NCI-H1105 treated with DMSO at 0.1 percent for 48 hours (cell line): ENCODE measurements at regions not wholly inside any gene's neighbourhood (a gene's known extent, or its start where the extent isn't known, plus 50 kb on each side); places are given as distances from the start of the nearest gene placed in this dataset.
"Not testable (repeated sequence)": the region's sequence is repeated elsewhere in the genome, so short reads cannot be mapped to it uniquely, and the experiment has no call there.

ENCODE experiments used
- DNase-seq: peaks from one replicate; lab custom pipeline; 2025; lab: John Stamatoyannopoulos, UW

DNA sequence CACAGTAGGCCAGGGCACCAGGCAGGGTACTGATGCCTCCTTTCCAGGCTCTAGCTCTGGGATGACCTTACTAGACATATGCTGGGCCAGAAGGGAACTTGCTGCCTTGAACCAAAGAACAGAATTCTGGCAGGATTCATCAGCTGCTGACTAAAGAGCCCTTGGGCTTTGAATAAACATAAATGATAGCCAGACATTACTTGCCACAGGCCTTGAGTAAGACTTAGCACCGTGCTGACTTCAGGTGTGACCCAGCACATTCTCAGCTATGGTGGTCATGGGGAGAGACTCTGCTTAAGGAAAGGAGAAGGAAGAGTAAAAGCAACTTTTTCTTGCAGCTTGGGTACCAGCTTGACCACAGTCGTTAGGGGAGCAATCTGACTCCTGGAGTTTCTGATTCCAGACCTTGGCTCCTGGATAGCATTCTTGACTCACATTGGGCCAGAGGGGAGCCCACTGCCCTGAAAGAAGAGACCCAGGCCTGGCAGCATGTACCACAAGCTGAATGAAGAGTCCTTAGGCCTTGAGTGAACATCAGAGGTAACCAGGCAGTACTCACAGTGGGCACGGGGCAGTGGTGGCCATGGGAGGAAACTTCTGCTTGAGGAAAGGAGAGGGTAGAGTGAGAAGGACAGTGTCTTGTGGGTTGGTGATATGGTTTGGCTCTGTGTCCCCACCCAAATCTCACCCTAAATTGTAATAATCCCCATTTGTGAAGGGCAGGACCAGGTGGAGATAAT is 926.1 kb upstream of the SORCS1 start:
- no peak for DNase-seq

- no peak for DNase-seq
These were observed 922.0 kb upstream of the SORCS1 start for GRCh38 chr10:108086502-108086901.

DNA sequence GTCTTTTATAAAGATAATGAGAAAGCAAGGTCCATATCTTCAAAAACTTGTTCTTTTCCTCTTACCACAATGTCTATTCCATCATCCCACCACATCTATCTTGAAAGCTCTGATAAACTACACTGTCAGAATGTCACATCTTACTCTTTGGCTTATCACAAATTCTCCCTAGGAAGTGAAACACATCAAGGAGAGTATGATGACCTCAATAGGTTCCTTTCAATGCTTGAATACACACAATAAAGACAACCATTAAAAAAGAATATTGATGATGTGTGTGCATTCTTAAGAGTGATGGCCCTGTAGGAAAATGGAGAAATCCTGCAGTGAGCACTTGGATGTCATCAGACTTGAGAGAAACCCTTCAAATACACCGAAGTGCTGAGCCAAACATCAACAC is 918.1 kb upstream of the SORCS1 start:
- no peak for DNase-seq

DNA sequence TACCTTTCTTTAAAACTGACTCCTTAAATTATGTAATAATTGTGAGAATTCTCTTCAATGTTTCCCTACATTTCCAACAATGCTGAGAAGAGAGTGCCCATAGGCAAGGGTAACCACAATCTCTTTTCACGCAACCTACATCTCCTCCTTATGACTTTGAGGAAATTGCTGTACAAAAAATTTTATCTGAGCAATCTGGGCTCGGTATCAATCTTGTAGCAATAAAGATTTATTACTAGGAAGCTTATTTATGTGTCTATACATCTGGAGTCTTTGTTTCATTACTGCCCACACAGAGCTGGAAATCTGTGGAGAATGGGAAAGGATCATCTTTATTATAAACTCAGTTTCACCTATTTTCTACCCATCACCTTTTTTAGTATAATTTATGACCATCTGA is 913.8 kb upstream of the SORCS1 start:
- DNase-seq = no peak

DNA sequence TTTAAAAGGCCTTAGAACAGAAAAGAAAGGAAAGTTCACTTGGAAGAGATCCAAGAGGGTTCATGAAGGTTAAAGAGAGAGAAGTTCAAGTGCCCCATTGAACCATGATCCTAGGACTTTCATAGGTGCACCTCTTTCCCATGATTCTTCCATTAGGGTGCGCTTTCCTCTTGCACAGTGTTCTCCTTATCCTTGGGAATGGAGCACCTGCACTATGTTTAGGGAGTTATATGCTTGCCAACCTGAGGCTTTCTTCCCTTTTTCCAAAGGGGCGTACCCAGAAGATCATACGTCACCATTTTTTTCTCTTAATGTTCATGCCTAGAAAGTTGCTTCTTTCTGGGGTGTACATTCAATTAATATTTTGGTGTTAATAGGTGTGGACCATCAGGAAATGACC is 908.0 kb upstream of the SORCS1 start:
- no peak for DNase-seq

DNA sequence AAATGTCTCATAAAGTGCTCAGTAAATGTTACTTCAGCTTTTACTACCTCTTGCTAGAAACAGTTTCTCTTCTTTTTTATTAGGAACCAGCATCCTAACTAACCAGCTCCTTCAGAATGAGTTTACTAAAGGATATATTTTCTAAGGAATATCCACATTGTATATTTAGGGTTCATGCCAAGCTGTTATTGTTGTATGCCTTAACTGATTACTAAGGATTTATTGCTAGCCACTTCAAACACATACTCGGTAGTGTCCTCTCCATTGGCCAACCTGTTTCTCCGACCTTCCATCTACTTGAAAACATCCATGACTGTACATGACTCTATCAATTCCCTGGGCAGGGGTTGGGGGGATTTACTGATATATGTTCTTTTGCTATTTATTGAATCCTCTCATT is 906.3 kb upstream of the SORCS1 start:
- DNase-seq = no peak

DNA sequence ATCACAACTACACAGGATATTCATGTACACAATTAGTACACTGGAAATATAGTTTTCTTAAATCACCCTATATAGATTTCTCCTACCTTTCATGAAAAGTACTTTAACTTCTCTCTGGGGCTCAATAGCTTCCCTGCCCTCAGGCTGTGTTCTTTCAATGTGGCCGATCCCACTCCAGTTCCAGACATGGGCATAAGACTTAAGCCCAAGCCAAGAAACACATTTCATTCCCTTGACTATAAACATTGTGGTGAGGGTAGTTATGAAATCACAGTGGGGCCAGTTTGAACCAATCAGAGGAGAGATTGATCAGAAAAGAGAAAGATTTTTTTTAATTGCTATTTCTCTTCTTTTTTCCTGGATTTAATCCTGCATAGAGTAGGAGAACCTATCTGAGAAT is 904.6 kb upstream of the SORCS1 start:
- DNase-seq = no peak

GRCh38 chr10:108064746-108065260 is 900.3 kb upstream of the SORCS1 start:
- DNase-seq = peak; percentile 18

GRCh38 chr10:108060246-108060645 is 895.7 kb upstream of the SORCS1 start:
- DNase-seq = no peak

GRCh38 chr10:108055506-108055905 is 891.0 kb upstream of the SORCS1 start:
- no peak for DNase-seq

DNA sequence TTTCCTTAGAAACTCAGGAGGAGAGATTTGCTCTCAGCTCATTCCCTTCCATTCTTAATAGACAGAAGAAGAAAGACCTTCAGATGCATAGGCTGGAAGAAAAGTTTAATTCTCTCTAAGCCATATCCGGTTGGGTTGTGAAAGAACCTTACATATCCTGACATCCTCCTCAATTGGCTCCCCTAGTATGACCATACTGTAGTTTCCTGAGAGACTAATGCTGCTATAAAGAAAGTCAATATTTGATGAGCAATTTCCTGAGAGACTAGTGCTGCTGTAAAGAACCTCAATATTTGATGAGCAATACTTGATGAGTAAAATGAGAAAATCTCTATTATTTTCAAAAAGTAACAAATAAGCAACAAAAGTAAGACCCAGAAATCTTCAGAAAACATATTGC is 888.5 kb upstream of the SORCS1 start:
- no peak for DNase-seq

DNA sequence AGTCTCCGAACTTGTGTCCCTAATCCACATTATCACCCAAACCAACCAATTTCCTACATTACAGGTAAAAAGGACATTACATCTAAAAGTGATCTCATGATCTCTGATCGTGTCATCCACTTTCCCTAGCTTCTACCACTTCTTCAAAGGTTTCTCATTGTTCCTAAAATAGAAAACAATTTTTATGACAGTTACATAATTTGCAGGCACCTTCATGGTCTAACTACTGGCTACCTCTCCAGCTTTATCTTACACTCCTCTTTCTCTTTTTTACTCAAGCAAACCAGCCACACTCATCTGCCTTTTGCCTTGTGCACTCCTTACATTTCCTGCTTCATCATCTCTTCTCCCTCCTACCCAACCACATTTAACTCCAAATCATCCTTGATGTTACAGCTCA is 886.7 kb upstream of the SORCS1 start:
- DNase-seq = no peak

DNA sequence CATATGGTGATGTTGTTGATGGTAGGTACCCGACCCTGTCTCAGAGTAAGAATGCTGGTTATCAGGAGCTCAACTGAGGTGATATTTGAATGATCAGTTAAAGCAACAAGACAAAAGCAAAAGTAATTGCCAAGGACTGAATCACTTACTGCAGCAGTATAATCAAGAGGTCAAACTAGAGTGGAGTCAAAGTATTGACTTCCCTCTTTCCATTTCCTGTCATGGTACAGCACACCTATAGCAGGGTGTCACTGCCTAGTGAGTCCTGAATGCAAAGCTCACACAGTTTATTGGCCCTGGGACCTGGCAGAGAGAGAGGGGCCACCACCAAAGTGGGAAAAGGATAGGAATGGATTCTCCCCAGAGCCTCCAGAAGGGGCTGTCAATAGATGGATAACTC is 886.1 kb upstream of the SORCS1 start:
- no peak for DNase-seq

- no peak for DNase-seq
These were observed 885.2 kb upstream of the SORCS1 start for GRCh38 chr10:108049668-108050067.

DNA sequence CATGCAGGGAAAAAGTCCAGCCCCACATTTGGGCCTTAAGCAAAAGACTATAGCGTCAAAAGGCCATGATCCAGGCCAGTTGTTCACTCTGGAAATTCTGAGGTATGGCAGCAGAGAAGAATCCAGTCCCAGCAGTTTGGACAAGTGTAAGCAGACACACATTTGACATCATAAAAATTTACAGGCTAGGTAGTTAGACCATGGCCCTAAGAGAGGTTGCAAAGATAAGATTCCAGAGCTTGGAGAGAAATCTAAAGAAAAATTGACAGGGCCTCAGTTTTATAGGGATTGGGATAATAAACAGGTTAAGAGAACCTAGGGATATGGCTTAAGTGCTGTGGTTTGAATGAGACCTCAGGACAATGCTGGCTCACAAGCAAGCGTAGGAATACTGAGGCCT is 884.4 kb upstream of the SORCS1 start:
- no peak for DNase-seq

GRCh38 chr10:108039821-108040584 is 875.5 kb upstream of the SORCS1 start:
- peak; percentile 13 for DNase-seq

DNA sequence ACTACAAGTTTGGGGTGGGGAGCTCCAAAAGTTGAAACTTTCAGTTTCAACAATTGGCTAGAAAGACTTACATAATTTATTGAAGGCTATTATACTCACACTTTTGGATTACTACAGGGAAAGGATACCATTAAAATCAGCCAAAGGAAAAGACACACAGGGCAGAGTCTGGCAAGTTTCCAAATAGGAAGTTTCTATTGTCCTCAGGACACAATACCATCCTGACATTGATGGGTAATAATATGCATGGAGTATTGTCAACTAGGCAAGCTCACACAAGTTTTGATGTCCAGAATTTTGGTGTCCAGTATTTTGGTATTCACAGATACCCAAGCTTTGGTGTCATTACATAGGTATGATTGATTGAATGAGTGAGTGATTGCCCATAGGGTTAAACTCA is 872.6 kb upstream of the SORCS1 start:
- no peak for DNase-seq

GRCh38 chr10:108036265-108036664 is 871.8 kb upstream of the SORCS1 start:
- DNase-seq = no peak

DNA sequence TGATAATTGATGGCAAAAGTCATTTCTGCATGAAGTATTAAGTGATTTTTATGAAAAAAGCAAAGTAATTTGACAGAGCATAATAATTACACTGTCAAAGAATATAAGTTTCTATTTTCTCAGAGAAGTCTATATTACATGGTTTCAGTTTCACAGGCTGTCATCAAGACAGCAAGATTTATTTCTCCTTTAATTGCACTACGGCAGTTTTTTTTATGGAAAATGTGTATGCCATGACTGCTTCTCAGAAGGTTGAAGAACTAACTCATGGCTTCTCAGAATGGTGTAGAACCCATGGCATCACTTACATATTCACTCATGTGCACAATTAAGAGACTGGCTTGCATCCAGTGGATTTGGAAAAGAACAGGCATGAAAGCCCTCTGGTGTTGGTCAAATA is 870.3 kb upstream of the SORCS1 start:
- no peak for DNase-seq

DNA sequence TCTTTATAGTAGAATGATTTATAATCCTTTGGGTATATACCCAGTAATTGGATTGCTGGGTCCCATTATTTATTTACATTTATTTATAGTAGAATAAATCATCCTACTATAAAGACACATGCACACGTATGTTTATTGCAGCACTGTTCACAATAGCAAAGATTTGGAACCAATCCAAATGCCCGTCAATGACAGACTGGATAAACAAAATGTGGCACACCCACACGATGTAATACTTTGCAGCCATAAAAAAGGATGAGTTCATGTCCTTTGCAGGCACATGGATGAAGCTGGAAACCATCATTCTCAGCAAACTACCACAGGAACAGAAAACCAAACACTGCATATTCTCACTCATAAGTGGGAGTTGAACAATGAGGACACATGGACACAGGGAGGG is 869.0 kb upstream of the SORCS1 start:
- DNase-seq = not testable (repeated sequence)

DNA sequence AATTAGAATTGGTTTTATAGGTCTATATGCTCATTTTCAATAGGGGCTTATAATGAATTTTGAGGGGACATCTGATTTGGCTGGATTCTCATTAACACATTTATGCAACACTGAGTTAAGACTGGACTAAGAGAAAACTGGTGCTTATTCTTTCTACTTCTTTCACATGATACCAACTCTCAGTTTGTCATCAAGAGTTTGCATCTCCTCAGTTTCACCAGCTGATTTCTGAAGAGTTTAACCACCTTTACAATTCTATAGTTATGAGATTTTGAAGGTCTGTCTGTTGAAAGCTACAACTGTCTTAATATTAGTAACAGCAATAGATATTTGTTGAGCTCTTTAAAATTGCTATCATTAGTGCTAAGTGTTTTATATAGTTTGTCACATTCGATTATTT is 867.0 kb upstream of the SORCS1 start:
- DNase-seq = no peak

DNA sequence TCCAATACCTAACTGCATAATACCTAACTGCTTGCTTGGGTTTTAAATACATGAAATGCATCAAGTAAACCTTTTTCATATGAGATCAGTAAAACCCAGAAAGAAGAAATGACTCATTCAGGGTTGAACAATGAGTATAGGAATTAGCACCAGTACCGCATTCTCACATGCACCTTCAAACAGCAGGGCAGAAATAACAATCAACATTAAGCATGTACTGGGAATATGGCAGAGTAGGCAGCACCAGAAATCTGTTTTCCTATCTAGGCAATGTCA is 850.3 kb upstream of the SORCS1 start:
- DNase-seq = no peak

- no peak for DNase-seq
These were observed 849.8 kb upstream of the SORCS1 start for GRCh38 chr10:108014145-108014901.
